ENCODE measurements at regions not wholly inside any gene's neighbourhood (a gene's known extent, or its start where the extent isn't known, plus 50 kb on each side); places are given as distances from the start of the nearest gene placed in this dataset.

DNA sequence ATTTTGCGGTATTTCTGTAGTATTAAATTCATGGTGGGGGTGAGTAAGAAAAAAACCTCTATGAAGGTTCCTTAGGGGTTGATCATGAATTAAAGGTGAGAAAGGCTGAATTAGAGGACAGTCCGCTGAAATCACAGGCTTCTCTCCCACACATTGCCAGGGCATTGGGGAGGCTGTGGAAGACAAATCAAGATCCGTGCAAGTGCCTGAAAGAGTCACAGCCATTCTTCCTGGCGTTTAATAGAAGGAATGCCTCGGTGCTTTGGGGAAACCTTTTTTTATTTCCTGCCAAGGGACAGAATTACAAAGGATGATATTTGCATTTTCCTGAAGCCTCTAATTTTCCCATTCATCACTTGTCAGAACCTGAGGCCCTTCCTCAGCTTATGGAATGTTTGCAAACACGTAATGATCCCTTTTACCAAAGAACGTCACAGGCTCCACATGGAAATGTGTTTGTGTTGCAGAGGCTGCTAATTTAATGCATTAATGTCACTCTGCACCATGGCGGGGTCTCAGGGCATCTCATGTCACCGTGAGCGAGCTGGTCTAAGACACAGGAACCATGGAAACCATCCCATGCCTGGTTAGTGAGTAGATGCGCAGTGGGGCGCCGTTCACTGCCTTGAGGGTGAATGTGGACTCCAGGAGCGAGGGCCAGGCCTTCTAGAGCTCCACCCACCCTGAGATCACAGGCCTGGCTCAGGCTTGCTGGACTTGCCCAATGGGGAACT lies 185.9 kb upstream of the SULF2 start:
- no peaks in the 10 kb centered on the region for H3K27me3 Mint-ChIP-seq (ENCODE audit: unreplicated experiment)
- peaks cover 58% of the 10 kb centered on the region for H3K4me1 Mint-ChIP-seq (ENCODE audit: low read depth, unreplicated experiment)
- intact Hi-C loops (cut with micrococcal nuclease; ENCODE audit: unreplicated experiment), result loop anchor here (5.0 to 10.0 kb wide), 3 partner anchors 91 to 316 kb away; partner anchors contain the start of gene SULF2
- TF ChIP-seq, protein P1, sequence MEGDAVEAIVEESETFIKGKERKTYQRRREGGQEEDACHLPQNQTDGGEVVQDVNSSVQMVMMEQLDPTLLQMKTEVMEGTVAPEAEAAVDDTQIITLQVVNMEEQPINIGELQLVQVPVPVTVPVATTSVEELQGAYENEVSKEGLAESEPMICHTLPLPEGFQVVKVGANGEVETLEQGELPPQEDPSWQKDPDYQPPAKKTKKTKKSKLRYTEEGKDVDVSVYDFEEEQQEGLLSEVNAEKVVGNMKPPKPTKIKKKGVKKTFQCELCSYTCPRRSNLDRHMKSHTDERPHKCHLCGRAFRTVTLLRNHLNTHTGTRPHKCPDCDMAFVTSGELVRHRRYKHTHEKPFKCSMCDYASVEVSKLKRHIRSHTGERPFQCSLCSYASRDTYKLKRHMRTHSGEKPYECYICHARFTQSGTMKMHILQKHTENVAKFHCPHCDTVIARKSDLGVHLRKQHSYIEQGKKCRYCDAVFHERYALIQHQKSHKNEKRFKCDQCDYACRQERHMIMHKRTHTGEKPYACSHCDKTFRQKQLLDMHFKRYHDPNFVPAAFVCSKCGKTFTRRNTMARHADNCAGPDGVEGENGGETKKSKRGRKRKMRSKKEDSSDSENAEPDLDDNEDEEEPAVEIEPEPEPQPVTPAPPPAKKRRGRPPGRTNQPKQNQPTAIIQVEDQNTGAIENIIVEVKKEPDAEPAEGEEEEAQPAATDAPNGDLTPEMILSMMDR (IDR thresholded peaks at IDR 0.05; ENCODE audit: unreplicated experiment), result no peak
- no peak for DNase-seq
- H3K9me3 Mint-ChIP-seq (ENCODE audit: low read depth, unreplicated experiment), result no peaks in the 10 kb centered on the region
- CTCF ChIA-PET, result interaction anchor here (1.2 to 1.7 kb wide), 2 partner anchors 21 to 162 kb away, joined by 4 read pairs; no protein-coding TSS in a partner anchor
- peak overlapping the region; percentile 99 for H3K27ac Mint-ChIP-seq (ENCODE audit: unreplicated experiment)
- no TSS peak for BruUV-seq (replicated peaks)
- H3K4me3 Mint-ChIP-seq (ENCODE audit: low read depth, unreplicated experiment), result no peak overlapping the region
- H3K36me3 Mint-ChIP-seq (ENCODE audit: insufficient read depth, unreplicated experiment), result peaks cover 17% of the 10 kb centered on the region

DNA sequence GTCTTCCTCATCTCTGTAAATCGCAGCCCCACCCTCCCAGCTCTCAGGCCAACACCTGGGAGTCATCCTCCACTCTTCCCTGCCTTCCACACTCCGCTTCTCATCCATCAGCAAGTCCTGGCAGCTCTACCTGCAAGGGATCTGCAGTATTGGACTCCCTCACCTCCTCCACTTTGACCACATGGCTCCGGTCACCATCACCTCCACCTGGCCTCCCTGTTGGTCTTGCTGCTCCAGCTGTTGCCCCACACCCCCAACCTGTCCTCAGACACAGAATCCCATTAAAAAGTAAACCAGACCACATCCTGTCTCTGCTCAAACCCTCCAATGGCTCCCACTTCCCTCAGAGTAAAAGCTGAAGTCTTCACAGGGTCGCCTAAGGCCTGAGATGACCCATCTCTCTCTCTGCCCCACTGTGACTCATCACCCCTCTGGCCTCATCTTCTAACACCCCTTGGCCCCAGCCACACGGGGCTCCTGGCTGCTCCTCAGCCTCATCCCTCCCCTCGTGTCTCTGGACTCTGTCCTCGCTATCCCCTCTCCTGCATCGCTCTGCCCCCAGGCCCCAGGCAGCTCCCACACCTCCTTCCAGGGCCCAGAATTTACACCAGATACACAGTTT lies 185.1 kb upstream of the SULF2 start:
- intact Hi-C loops (cut with micrococcal nuclease; ENCODE audit: unreplicated experiment), result loop anchor here (5.0 to 10.0 kb wide), 3 partner anchors 92 to 317 kb away; partner anchors contain the start of gene SULF2
- H3K27ac Mint-ChIP-seq (ENCODE audit: unreplicated experiment), result peak overlapping the region; percentile 99
- CTCF ChIA-PET, result interaction anchor here (1.7 kb wide), 1 partner anchor 20 kb away, joined by 4 read pairs; no protein-coding TSS in a partner anchor
- H3K27me3 Mint-ChIP-seq (ENCODE audit: unreplicated experiment), result no peaks in the 10 kb centered on the region
- no TSS peak for BruUV-seq (replicated peaks)
- TF ChIP-seq, protein P1 (IDR thresholded peaks at IDR 0.05; ENCODE audit: unreplicated experiment), result no peak
- H3K4me3 Mint-ChIP-seq (ENCODE audit: low read depth, unreplicated experiment), result no peak overlapping the region
- peaks cover 17% of the 10 kb centered on the region for H3K36me3 Mint-ChIP-seq (ENCODE audit: insufficient read depth, unreplicated experiment)
- no peak for DNase-seq
- peaks cover 52% of the 10 kb centered on the region for H3K4me1 Mint-ChIP-seq (ENCODE audit: low read depth, unreplicated experiment)
- no peaks in the 10 kb centered on the region for H3K9me3 Mint-ChIP-seq (ENCODE audit: low read depth, unreplicated experiment)

- no peaks in the 10 kb centered on the region for H3K27me3 Mint-ChIP-seq (ENCODE audit: unreplicated experiment)
- CTCF ChIA-PET, result no interaction called here
- intact Hi-C loops (cut with micrococcal nuclease; ENCODE audit: unreplicated experiment), result no loop called here
- no TSS peak for BruUV-seq (replicated peaks)
- H3K9me3 Mint-ChIP-seq (ENCODE audit: low read depth, unreplicated experiment), result no peaks in the 10 kb centered on the region
- H3K27ac Mint-ChIP-seq (ENCODE audit: unreplicated experiment), result no peak overlapping the region
- H3K4me3 Mint-ChIP-seq (ENCODE audit: low read depth, unreplicated experiment), result no peak overlapping the region
- peaks cover 45% of the 10 kb centered on the region for H3K4me1 Mint-ChIP-seq (ENCODE audit: low read depth, unreplicated experiment)
- TF ChIP-seq, protein P1 (IDR thresholded peaks at IDR 0.05; ENCODE audit: unreplicated experiment), result no peak
- peaks cover 17% of the 10 kb centered on the region for H3K36me3 Mint-ChIP-seq (ENCODE audit: insufficient read depth, unreplicated experiment)
- no peak for DNase-seq
Observed at GRCh38 chr20:47969426-47969825, 184.1 kb upstream of the SULF2 start.

DNA sequence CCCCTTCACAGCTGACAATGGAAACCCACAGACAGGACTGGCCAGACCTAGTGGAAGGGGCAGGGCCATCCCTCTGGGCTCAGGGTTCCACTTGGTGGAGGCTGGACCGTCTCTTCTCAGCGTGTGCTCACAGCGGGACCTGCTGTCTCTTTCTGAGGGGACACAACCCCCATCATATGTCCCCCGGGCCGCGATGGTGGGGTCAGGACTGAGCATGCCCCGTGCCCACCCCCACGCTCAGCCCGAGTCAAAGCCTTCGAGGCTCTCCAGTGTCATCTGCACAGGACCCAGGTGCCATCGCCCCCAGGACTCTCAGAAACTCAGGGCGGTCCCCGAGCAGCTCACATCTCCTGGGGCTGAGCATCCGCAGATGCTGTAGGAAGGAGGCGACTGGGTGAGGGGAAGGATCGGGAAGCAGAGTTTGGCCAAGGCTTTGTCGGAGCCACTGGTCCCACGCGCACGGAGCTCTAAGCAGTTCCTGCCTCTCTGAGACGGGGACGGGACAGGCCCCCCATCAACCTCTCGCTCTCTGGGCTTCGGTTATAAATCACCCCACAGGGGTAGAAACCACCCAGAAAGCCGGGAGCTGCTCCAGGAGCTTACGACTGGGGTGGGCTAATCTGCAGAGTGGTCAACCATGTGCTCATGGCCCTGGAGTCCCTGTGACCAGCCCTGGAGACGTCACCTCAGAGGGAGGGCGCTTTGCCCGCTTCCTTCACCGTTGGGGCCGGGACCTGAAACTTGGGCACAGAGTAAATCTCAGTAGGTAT lies 183.4 kb upstream of the SULF2 start:
- TF ChIP-seq, protein P1 (IDR thresholded peaks at IDR 0.05; ENCODE audit: unreplicated experiment), result no peak
- no peak overlapping the region for H3K4me3 Mint-ChIP-seq (ENCODE audit: low read depth, unreplicated experiment)

More for the DNA sequence above, 183.4 kb upstream of the SULF2 start:
- intact Hi-C loops (cut with micrococcal nuclease; ENCODE audit: unreplicated experiment), result no loop called here
- DNase-seq, result no peak
- H3K4me1 Mint-ChIP-seq (ENCODE audit: low read depth, unreplicated experiment), result peaks cover 38% of the 10 kb centered on the region
- no TSS peak for BruUV-seq (replicated peaks)
- H3K9me3 Mint-ChIP-seq (ENCODE audit: low read depth, unreplicated experiment), result no peaks in the 10 kb centered on the region
- no peaks in the 10 kb centered on the region for H3K27me3 Mint-ChIP-seq (ENCODE audit: unreplicated experiment)
- H3K27ac Mint-ChIP-seq (ENCODE audit: unreplicated experiment), result no peak overlapping the region
- peaks cover 16% of the 10 kb centered on the region for H3K36me3 Mint-ChIP-seq (ENCODE audit: insufficient read depth, unreplicated experiment)
- CTCF ChIA-PET, result no interaction called here
